Right ventricle myocardium superior (tissue), 1 donor: ENCODE measurements at regions not wholly inside any gene's neighbourhood (a gene's known extent, or its start where the extent isn't known, plus 50 kb on each side); places are given as distances from the start of the nearest gene placed in this dataset.

ENCODE experiments used
- ATAC-seq: fragments of 200-7000 bp; cut with Tn5 transposase; one replicate; pipeline ENCODE4 v1.9.1; 2020; ENCODE audit warnings: mild to moderate bottlenecking; ENCODE audit not compliant: poor library complexity
- DNase-seq: peaks from one replicate; pipeline ENCODE4 v3.0.0-alpha.2; 2020
- intact Hi-C: fragments of 100-400 bp; cut with DNase I; formaldehyde crosslinking; loops from one replicate; pipeline ENCODE4 v1.11.2; 2022
- donor health status: DM: no; HTN: yes; CAD: no; lungs with severe emphysema.

- ATAC-seq (no peak), DNase-seq (no peak)
- intact Hi-C loops: no loop called here
Observed at GRCh38 chr7:91323626-91324158, 59.5 kb downstream of the FZD1 start.

GRCh38 chr7:91324663-91325062 lies 60.4 kb downstream of the FZD1 start:
- intact Hi-C loops: no loop called here
- DNase-seq (no peak), ATAC-seq (no peak)

GRCh38 chr7:91325726-91326125 lies 61.5 kb downstream of the FZD1 start:
- no peak for DNase-seq
- ATAC-seq: no peak
- intact Hi-C loops: no loop called here

GRCh38 chr7:91326516-91327199 lies 62.4 kb downstream of the FZD1 start:
- ATAC-seq: peak; percentile 38
- no peak for DNase-seq
- intact Hi-C loops: no loop called here

GRCh38 chr7:91327346-91327745 lies 63.1 kb downstream of the FZD1 start:
- ATAC-seq (no peak), DNase-seq (no peak)
- intact Hi-C loops: no loop called here

- intact Hi-C loops: no loop called here
- no peak for ATAC-seq
- no peak for DNase-seq
Observed at GRCh38 chr7:91329571-91329970, 65.3 kb downstream of the FZD1 start.

GRCh38 chr7:91330191-91330808 lies 66.1 kb downstream of the FZD1 start:
- ATAC-seq (no peak), DNase-seq (no peak)
- intact Hi-C loops: no loop called here

GRCh38 chr7:91330866-91331265 lies 66.6 kb downstream of the FZD1 start:
- intact Hi-C loops: no loop called here
- no peak for DNase-seq
- peak; percentile 57 for ATAC-seq

GRCh38 chr7:91336106-91336505 lies 71.9 kb downstream of the FZD1 start:
- DNase-seq: no peak
- intact Hi-C loops: no loop called here
- no peak for ATAC-seq

- intact Hi-C loops: no loop called here
- DNase-seq: no peak
- no peak for ATAC-seq
Observed at GRCh38 chr7:91338226-91339020, 74.2 kb downstream of the FZD1 start.

- intact Hi-C loops: no loop called here
- DNase-seq (no peak), ATAC-seq (no peak)
Observed at GRCh38 chr7:91342346-91342745, 78.1 kb downstream of the FZD1 start.

- DNase-seq (no peak), ATAC-seq (no peak)
- intact Hi-C loops: no loop called here
Observed at GRCh38 chr7:91343420-91343960, 79.3 kb downstream of the FZD1 start.

GRCh38 chr7:91343996-91344629 lies 79.9 kb downstream of the FZD1 start:
- DNase-seq: no peak
- no peak for ATAC-seq
- intact Hi-C loops: no loop called here

GRCh38 chr7:91344911-91345310 lies 80.7 kb downstream of the FZD1 start:
- intact Hi-C loops: no loop called here
- no peak for ATAC-seq

GRCh38 chr7:91345449-91345848 lies 81.2 kb downstream of the FZD1 start:
- intact Hi-C loops: no loop called here
- DNase-seq: no peak
- no peak for ATAC-seq

More at GRCh38 chr7:91344911-91345310, 80.7 kb downstream of the FZD1 start:
- no peak for DNase-seq

GRCh38 chr7:91346426-91346825 lies 82.2 kb downstream of the FZD1 start:
- no peak for DNase-seq
- no peak for ATAC-seq
- intact Hi-C loops: no loop called here

- DNase-seq (no peak), ATAC-seq (peak; percentile 43)
- intact Hi-C loops: no loop called here
Observed at GRCh38 chr7:91347290-91347689, 83.1 kb downstream of the FZD1 start.

- ATAC-seq (no peak), DNase-seq (no peak)
- intact Hi-C loops: no loop called here
Observed at GRCh38 chr7:91348711-91349110, 84.5 kb downstream of the FZD1 start.

- intact Hi-C loops: no loop called here
- ATAC-seq: no peak
- no peak for DNase-seq
Observed at GRCh38 chr7:91351374-91351773, 87.1 kb downstream of the FZD1 start.
